ENCODE measurements at regions not wholly inside any gene's neighbourhood (a gene's known extent, or its start where the extent isn't known, plus 50 kb on each side); places are given as distances from the start of the nearest gene placed in this dataset.

- DNase-seq, result no peak
Observed at GRCh38 chr3:73723596-73723995, 98.9 kb upstream of the PDZRN3 start.

DNA sequence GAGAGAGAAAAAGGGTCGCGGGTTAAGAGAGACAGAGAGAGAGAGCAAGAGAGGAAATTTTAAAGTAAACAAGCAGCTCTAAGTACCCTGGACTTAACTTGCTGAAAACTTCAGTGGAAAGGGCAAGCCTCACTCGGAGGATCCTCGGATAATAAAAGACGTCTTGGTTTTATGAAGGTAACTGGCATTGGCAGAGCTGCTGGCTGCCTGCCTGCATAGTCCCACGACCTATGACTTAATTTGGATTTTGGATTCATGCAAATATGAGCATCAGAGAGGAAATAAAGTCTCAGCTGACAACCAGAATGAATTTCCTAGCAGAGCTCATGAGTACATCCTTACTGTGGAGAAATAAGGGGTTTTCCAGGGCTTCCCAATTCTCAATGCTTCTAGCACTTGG lies 95.1 kb upstream of the PDZRN3 start:
- no peak for DNase-seq

GRCh38 chr3:73719413-73719851 lies 94.7 kb upstream of the PDZRN3 start:
- DNase-seq, result no peak

GRCh38 chr3:73718326-73719110 lies 93.8 kb upstream of the PDZRN3 start:
- no peak for DNase-seq

- no peak for DNase-seq
Observed at GRCh38 chr3:73716418-73716817, 91.7 kb upstream of the PDZRN3 start.

- DNase-seq, result no peak
Observed at GRCh38 chr3:73710340-73710739, 85.6 kb upstream of the PDZRN3 start.

DNA sequence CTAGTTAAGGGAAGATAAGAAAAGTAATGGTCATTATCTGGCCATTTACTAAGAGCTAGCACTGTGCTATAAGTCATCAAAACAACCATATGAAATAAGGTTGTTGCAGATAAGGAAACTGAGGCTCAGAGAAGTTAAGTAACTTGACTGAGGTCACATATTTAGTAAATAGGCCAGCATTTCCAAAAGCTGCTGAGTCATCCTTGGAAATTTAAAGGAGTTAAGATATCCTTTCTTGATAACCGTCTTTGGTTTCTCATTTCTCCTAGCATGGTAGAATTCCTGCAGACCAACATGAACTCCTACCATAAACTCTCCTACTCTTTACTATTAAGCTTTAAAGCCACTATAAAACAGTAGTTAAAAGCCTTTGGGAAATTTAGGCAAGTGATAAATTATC lies 85.0 kb upstream of the PDZRN3 start:
- DNase-seq, result no peak

GRCh38 chr3:73708956-73709355 lies 84.2 kb upstream of the PDZRN3 start:
- no peak for DNase-seq

- no peak for DNase-seq
Observed at GRCh38 chr3:73707772-73708171, 83.0 kb upstream of the PDZRN3 start.

DNA sequence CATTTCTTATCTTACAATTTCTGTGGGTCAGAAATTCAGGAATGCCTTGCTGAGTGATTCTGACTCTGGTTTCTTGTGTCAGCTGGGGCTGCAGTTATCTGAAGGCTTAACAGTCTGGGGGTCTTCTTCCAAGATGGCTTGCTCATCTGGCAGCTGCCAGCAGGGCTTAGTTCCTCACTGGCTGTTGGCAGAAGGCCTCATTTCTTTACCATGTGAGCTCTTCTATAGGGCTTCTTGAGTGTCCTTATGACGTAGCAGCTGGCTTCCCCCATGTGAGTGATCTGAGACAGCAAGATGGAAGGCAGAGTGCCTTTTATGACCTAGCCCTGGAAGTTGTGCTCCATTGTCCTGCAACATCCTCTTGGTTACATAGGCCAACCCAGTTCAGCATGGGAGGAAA lies 82.0 kb upstream of the PDZRN3 start:
- DNase-seq, result no peak

DNA sequence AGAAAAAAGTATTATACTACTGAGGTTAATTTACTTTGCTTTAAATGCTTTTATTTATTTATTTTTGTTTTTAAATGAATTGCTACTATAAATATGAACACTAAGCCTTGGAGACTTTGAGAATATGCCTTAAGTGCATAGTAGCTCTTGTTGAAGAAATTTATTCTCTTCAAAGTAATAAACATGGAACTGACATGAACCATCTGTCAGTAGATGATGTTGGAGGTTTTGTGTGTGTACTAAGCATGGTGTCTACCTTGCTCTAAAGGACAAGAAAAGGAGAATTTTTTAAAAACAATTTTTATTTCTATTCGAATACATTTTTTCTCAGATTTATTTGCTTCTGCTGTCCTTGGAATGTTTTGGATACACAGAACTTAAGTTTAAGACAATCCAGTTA lies 81.1 kb upstream of the PDZRN3 start:
- no peak for DNase-seq

DNA sequence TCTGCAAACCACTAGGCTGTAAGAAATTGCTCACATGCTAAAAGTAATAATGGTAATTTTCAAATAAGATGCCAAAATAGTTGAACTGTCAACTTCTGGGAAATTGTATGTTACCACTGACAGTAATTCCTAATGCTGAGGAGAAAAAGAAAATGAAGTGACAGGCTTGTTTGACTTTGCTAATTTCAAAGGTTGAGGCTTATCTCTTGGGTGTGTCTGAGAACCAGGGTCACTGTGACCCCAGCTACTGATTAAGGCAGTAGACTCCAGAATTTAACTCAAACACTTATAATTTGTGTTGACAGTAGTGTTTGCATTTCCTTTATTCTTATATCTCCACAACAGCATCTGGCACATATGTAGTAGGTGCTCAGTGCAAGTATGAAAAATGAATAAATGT lies 74.6 kb upstream of the PDZRN3 start:
- DNase-seq, result no peak

DNA sequence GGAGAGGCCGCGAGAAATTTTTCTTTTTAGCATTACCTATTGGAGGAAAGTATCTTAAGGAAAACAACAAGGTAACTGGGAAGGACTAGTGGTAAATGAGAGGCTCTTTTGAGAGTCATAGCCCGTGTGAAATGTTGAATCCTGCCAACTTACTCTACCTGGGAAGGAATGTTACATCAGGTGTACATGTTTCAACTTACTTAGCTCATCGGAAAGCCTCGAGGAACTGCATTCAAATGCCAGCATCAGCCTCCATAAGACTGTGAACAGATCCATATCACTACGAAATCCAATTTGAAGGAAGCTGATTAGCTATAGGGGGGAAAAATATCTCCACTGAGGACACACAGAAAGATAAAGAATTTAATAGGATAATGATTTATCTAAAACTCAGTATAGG lies 72.3 kb upstream of the PDZRN3 start:
- no peak for DNase-seq

DNA sequence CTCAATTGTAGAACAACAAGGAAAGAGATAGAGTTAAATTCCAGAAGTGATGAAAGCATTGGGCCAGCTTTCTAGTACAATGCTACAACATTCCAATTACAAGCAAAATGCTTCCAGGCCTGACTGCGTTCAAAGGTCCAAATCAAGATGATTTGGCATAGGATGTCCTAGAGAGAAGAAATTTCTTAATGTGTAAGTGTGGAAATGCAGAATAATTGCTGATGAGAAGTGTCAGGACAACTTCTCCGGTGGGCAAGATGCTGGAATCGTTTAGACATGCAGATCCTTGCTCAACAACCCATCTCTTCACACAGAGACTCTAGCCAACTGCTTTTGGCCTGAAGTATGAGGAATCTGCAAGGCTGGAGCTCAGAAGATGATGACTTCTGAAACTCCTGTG lies 71.1 kb upstream of the PDZRN3 start:
- no peak for DNase-seq

- no peak for DNase-seq
Observed at GRCh38 chr3:73694983-73695757, 70.4 kb upstream of the PDZRN3 start.

DNA sequence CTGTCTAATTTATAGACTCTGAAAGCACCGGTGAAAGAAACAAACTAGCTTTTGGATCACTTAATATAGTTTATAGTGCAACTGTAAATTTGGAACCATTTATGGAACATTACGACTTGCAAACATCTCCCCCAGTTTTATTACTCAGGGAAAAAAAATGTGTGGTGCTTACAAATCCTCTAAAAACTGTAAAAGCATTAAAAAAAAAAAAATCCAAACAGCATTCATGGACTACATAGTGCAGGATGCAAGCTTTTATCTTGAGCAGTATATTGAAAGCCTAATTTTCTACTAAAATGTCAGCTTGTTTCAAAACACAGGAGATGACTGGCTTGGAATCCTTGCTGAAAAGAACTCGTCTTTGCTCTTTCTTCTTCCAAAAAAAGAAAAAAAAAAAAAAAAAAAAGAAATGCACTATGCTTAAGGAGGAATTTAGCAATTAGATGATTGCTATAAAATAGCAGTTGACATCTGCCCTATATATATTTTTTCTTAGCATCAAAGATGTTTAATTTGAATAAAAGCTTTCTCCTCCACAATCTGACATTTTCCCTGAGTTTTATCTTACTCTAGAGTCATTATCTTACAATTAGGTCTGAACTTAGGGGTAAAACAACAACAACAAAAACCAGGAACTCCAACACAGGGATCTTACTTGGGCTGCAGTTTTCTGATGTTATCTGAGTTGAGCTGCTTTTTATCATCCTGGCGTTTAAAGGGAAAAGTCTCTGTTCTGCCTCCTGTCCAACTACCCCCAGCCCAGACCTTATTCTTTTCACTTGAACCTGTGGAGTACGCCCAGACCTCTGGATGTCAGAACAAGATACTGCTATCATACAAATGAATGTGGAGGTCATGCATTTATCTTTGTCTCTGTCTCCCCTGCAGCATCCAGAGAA lies 62.6 kb upstream of the PDZRN3 start:
- DNase-seq, result no peak

GRCh38 chr3:73685061-73685460 lies 60.3 kb upstream of the PDZRN3 start:
- DNase-seq, result peak; percentile 79

DNA sequence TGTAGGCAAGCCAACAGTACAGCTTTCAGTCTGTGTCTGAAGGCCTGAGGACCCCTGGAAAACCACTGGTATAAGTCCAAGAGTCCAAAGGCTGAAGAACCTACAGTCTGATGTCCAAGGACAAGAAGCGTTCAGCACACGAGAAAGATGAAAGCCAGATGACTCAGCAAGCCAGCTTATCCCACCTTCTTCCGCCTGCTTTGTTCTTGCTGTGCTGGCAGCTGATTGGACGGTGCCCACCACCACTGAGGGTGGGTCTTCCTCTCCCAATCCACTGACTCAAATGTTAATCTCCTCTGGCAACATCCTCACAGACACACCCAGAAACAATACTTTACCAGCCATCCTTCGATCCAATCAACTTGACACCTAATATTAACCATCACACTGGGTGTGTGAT lies 59.0 kb upstream of the PDZRN3 start:
- DNase-seq, result no peak

DNA sequence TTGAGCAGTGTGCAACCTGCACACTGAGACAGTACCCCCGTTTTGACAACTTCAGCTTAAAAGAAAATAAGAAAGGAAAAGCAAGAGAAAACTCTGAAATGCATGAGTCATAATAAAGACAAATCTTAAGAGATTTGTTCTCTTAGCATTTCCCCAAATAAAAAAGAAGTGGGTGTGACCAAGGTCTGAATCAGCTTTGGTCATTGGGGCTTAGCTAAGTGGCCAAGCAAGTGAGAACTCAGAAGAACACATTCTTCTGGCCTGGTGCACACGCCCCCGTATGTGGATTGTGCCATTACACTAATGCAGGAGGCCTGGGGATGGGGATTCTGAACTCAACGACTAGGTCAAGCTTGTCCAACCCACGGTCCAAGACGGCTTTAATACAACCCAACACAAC lies 56.9 kb upstream of the PDZRN3 start:
- no peak for DNase-seq

DNA sequence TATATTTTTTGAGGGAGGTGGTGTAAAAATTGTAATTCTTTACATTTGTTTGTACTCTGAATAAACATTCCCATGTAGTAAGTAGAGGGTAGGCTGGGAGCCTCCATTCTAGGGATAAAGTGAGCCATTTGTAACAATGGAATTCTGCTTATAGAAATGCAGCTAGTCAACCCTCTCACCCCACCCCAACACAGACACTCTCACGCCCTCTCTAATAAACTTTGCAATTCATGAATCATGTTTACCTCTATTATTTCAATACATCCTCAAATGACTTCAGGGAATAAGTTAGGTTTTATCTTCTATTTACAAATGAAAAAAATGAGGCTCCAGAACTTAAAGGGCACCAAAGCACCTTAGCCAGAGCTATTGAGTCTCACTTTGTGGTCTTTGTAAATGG lies 56.5 kb upstream of the PDZRN3 start:
- no peak for DNase-seq

DNA sequence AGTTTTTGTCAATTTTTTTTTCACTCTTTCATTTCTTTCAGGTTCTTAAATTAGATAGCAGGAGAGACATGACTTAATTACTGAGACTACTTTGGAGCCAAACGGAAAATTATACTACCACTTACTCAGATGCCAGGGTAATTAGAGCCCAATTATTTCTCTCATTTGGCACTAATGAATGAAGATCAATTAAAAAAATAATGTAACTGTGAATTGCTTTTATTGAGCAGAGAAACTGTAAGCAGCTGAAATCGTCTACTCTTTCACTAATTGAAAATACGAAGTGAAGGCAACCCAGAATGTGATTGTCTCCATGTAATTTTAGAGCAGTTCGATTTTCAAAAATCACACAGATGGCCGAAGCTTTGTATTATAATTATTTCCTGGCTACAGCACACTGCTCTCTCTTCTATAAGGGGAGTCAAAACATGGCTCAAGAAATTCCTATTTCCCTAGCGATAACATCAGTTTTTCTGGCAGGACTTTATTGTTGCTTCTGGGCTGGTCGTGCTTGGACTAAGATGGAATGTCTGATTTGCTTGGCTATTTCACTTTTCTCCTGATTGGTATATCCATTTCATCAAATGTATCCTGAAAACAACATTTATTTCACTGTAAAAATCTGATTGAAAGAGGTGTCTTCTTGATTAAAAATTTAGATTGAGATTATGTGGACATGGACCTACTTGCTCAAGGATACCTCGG lies 55.8 kb upstream of the PDZRN3 start:
- peak; percentile 87 for DNase-seq

GRCh38 chr3:73677336-73678024 lies 52.7 kb upstream of the PDZRN3 start:
- DNase-seq, result no peak

Measured in NCI-H1105 treated with DMSO at 0.1 percent for 48 hours (cell line).